NT2/D1 (cell line): ENCODE measurements at regions not wholly inside any gene's neighbourhood (a gene's known extent, or its start where the extent isn't known, plus 50 kb on each side); places are given as distances from the start of the nearest gene placed in this dataset.
A peak's percentile ranks its signal among the peaks of the same experiment; 100 is the strongest.

Experiments
- DNase-seq: peaks from one replicate; pipeline ENCODE4 v3.0.0-alpha.2; 2011; ENCODE audit warnings: low read depth, low spot score
- H3K27me3 ChIP-seq: 2 replicates; pipeline ENCODE4 v1.6.0; 2011; ENCODE audit warnings: mild to moderate bottlenecking; ENCODE audit not compliant: insufficient read length, insufficient read depth
- H3K36me3 ChIP-seq: 2 replicates; pipeline ENCODE4 v1.6.1; 2011; ENCODE audit warnings: mild to moderate bottlenecking, low read length, mixed read lengths; ENCODE audit not compliant: insufficient read depth, insufficient read length
- H3K4me1 ChIP-seq: 2 replicates; pipeline ENCODE4 v1.5.1; 2011; ENCODE audit not compliant: insufficient read depth, insufficient read length
- H3K4me3 ChIP-seq: 2 replicates; pipeline ENCODE4 v1.5.1; 2011; ENCODE audit warnings: low read depth; ENCODE audit not compliant: insufficient read length
- H3K9ac ChIP-seq: 2 replicates; pipeline ENCODE4 v1.6.0; 2011; ENCODE audit warnings: low read depth; ENCODE audit not compliant: insufficient read length
- H3K9me3 ChIP-seq: 2 replicates; pipeline ENCODE4 v1.5.1; 2011; ENCODE audit warnings: mild to moderate bottlenecking, low read length; ENCODE audit not compliant: insufficient read depth
- SUZ12 ChIP-seq: IDR thresholded peaks from 2 replicates; pipeline ENCODE4 v1.6.1; 2011; ENCODE audit not compliant: insufficient read length, insufficient read depth; ENCODE audit errors: extremely low read depth
- YY1 ChIP-seq: IDR thresholded peaks from 2 replicates; pipeline ENCODE4 v1.6.1; 2011; ENCODE audit not compliant: insufficient read length, insufficient read depth
- ZNF274 ChIP-seq: IDR thresholded peaks from 2 replicates; pipeline ENCODE4 v1.6.1; 2011; ENCODE audit warnings: mild to moderate bottlenecking, low read depth, low read length

GRCh38 chr20:12058216-12058615 is 140.5 kb downstream of the BTBD3 start:
- H3K4me3 ChIP-seq = no peak overlapping the region
- H3K36me3 ChIP-seq = no peaks in the 10 kb centered on the region
- no peak for DNase-seq
- peaks cover 2% of the 10 kb centered on the region for H3K4me1 ChIP-seq
- no peak for TF ChIP-seq ZNF274
- no peak for TF ChIP-seq YY1
- no peaks in the 10 kb centered on the region for H3K27me3 ChIP-seq
- no peak overlapping the region for H3K9ac ChIP-seq
- no peaks in the 10 kb centered on the region for H3K9me3 ChIP-seq

- no peak for DNase-seq
- no peaks in the 10 kb centered on the region for H3K36me3 ChIP-seq
- TF ChIP-seq ZNF274 (no peak), SUZ12 (no peak), YY1 (no peak)
- H3K9me3 ChIP-seq = peaks cover 18% of the 10 kb centered on the region; the same call in 1 of the 2 replicates
- H3K4me1 ChIP-seq = no peaks in the 10 kb centered on the region
- H3K27me3 ChIP-seq = no peaks in the 10 kb centered on the region
- H3K4me3 ChIP-seq = no peak overlapping the region
- H3K9ac ChIP-seq = no peak overlapping the region
Observed at GRCh38 chr20:12061466-12061865, 143.8 kb downstream of the BTBD3 start.

GRCh38 chr20:12063106-12063684 is 145.5 kb downstream of the BTBD3 start:
- Histone ChIP-seq H3K27me3 (no peaks in the 10 kb centered on the region), H3K4me3 (no peak overlapping the region), H3K36me3 (no peaks in the 10 kb centered on the region), H3K9ac (no peak overlapping the region), H3K4me1 (no peaks in the 10 kb centered on the region), H3K9me3 (peaks cover 18% of the 10 kb centered on the region; the same call in 1 of the 2 replicates)
- no peak for DNase-seq
- no peak for TF ChIP-seq YY1

GRCh38 chr20:12064540-12064939 is 146.8 kb downstream of the BTBD3 start:
- Histone ChIP-seq H3K36me3 (no peaks in the 10 kb centered on the region), H3K9ac (no peak overlapping the region), H3K4me3 (no peak overlapping the region), H3K27me3 (no peaks in the 10 kb centered on the region), H3K4me1 (no peaks in the 10 kb centered on the region), H3K9me3 (peaks cover 18% of the 10 kb centered on the region; the same call in 1 of the 2 replicates)
- DNase-seq = no peak
- TF ChIP-seq YY1 (no peak), SUZ12 (no peak), ZNF274 (no peak)

GRCh38 chr20:12067686-12068085 is 150.0 kb downstream of the BTBD3 start:
- DNase-seq = no peak
- Histone ChIP-seq H3K9ac (no peak overlapping the region), H3K4me3 (no peak overlapping the region)

DNA sequence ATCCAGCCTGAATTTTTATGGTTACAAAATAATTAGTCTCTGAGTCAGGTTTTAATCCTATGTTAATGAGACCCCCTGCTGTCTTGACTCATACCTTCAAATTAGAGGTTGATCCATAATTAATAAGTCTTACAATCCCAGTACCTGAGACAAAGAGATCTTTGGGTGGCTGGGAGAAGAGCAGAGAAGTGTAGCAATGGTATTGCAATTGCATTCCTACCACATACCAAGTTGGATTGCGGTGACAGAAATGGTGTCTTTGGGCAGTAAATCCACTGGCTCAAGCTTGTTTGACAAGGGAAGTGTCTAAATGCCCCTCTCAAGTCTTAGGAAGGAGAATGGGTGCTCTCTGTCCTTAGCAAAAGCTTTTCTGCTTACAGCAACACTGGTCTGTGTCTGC is 150.4 kb downstream of the BTBD3 start:
- Histone ChIP-seq H3K36me3 (no peaks in the 10 kb centered on the region), H3K9me3 (peaks cover 18% of the 10 kb centered on the region; the same call in 1 of the 2 replicates), H3K4me1 (no peaks in the 10 kb centered on the region), H3K27me3 (no peaks in the 10 kb centered on the region), H3K9ac (no peak overlapping the region), H3K4me3 (no peak overlapping the region)
- DNase-seq = peak; percentile 15
- no peak for TF ChIP-seq ZNF274
- no peak for TF ChIP-seq YY1
- no peak for TF ChIP-seq SUZ12

More at GRCh38 chr20:12067686-12068085, 150.0 kb downstream of the BTBD3 start:
- TF ChIP-seq YY1 (no peak), SUZ12 (no peak), ZNF274 (no peak)
- no peaks in the 10 kb centered on the region for H3K4me1 ChIP-seq
- H3K9me3 ChIP-seq = peaks cover 18% of the 10 kb centered on the region; the same call in 1 of the 2 replicates
- no peaks in the 10 kb centered on the region for H3K36me3 ChIP-seq
- no peaks in the 10 kb centered on the region for H3K27me3 ChIP-seq

- Histone ChIP-seq H3K4me3 (no peak overlapping the region), H3K4me1 (no peaks in the 10 kb centered on the region), H3K27me3 (no peaks in the 10 kb centered on the region), H3K9me3 (peaks cover 18% of the 10 kb centered on the region; the same call in 1 of the 2 replicates), H3K36me3 (no peaks in the 10 kb centered on the region), H3K9ac (no peak overlapping the region)
- DNase-seq = no peak
- TF ChIP-seq YY1 = no peak
- no peak for TF ChIP-seq ZNF274
Observed at GRCh38 chr20:12069181-12069580, 151.5 kb downstream of the BTBD3 start.

DNA sequence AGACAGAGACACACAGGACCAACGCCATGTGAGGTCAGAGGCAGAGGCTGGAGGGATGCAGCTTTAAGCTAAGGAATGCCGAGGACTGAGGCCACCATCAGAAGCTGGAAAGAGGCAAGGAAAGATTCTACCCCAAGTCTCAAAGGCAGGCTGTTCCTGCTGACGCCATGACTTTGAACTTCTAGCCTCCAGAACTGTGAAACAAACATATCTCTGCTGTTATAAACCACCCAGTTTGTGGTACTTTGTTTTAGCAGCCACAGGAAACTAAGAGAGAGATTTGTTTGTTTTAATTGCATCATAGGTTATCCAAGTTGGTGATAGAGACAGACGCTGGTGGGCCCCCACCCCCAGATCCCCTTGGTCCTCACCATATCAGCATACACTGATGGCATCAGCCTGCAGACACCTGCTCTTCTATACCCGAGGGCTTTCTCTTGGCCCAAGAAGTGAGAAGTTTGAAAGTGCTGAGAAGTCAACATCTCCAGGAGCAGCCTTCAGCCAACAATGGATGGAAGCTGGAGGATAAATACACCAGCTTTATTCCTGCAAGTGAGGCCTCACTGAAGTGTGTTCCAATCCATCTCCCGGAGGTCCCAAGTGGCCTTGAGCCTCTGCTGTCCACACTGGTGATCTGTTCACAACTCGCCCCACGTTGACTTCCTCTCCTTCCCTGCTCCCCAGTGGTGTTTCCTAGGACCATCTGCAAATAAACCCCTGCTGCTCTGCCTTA is 154.7 kb downstream of the BTBD3 start:
- DNase-seq = no peak
- H3K4me3 ChIP-seq = no peak overlapping the region
- no peaks in the 10 kb centered on the region for H3K4me1 ChIP-seq
- H3K9ac ChIP-seq = no peak overlapping the region
- no peak for TF ChIP-seq YY1
- no peak for TF ChIP-seq SUZ12
- no peak for TF ChIP-seq ZNF274
- H3K9me3 ChIP-seq = no peaks in the 10 kb centered on the region
- no peaks in the 10 kb centered on the region for H3K27me3 ChIP-seq
- H3K36me3 ChIP-seq = no peaks in the 10 kb centered on the region
